IPS-20b (cell line): ENCODE measurements at regions not wholly inside any gene's neighbourhood (a gene's known extent, or its start where the extent isn't known, plus 50 kb on each side); places are given as distances from the start of the nearest gene placed in this dataset.

Experiments used
- H3K27ac ChIP-seq: one replicate; pipeline ENCODE4 v1.5.1; 2013; ENCODE audit warnings: low read length
- H3K27me3 ChIP-seq: 2 replicates; pipeline ENCODE4 v1.6.1; 2013; ENCODE audit warnings: mild to moderate bottlenecking, low read length, inconsistent platforms; ENCODE audit not compliant: insufficient read depth
- H3K36me3 ChIP-seq: 2 replicates; pipeline ENCODE4 v1.6.1; 2013; ENCODE audit warnings: low read depth, mild to moderate bottlenecking, inconsistent platforms, low read length, moderate library complexity; ENCODE audit not compliant: insufficient read depth
- H3K4me1 ChIP-seq: 2 replicates; pipeline ENCODE4 v1.6.1; 2013; ENCODE audit warnings: mild to moderate bottlenecking, control low read depth, inconsistent platforms, low read length, moderate library complexity; ENCODE audit not compliant: insufficient read depth
- H3K4me3 ChIP-seq: 2 replicates; pipeline ENCODE4 v1.5.1; 2013; ENCODE audit warnings: mild to moderate bottlenecking, low read length, inconsistent platforms
- H3K9ac ChIP-seq: 2 replicates; pipeline ENCODE4 v1.6.1; 2013; ENCODE audit warnings: low read depth, mild to moderate bottlenecking, inconsistent platforms, low read length, moderate library complexity
- H3K9me3 ChIP-seq: 2 replicates; pipeline ENCODE4 v1.6.1; 2013; ENCODE audit warnings: mild to moderate bottlenecking, low read depth, low read length, inconsistent platforms; ENCODE audit not compliant: insufficient read depth

DNA sequence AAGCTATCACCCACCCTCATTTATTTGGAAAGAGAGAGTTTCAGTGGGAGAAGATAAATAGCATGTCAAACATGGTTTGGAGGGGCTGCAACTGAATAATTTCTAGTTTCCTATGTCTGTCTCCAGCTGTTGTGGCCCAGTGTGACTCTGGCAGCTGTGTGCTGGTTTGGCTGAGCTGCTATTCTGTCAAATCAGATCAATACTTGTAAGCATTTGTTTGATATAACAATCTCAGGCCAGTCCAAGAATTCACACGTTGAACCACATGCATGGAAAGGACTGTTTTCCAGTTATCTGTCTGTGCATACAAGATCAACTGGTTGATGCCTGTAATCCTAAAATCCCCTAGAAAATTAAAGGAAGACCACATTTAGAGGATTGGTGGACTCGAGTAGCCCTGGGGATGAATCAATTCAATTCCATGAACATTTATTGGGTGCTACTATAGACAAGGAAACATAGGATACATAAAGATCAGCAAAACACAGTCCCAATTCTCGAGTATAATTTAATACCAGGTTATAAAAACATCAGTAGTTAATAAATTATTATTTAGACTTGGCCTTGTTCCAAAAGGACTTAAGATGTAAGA is 209.0 kb upstream of the PARD3B start:
- Histone ChIP-seq H3K27me3 (no peaks in the 10 kb centered on the region), H3K36me3 (no peaks in the 10 kb centered on the region)

DNA sequence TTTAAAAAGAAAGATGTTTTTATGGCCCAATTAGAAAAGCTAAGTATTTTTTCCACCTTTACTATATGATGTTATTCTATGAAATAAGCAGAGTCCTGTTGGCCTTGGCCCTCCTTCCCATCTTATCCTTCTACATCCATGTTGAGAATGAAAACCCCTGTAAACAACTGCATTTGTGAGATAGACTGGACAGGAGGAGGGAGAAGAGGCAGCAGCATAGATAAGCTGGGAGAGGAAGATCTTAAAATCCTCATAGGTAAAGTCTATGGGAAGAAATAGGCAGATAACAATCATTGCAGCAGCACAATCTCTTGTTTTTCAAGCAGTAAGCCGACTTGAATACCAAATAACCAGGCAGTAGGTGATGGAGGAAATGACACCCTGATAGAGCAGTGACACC is 207.6 kb upstream of the PARD3B start:
- H3K27ac ChIP-seq: no peak overlapping the region
- H3K9ac ChIP-seq: no peak overlapping the region

More for the DNA sequence above, 209.0 kb upstream of the PARD3B start:
- no peak overlapping the region for H3K9ac ChIP-seq
- no peak overlapping the region for H3K4me3 ChIP-seq
- no peaks in the 10 kb centered on the region for H3K9me3 ChIP-seq
- peaks cover 8% of the 10 kb centered on the region; the same call in 1 of the 2 replicates for H3K4me1 ChIP-seq
- H3K27ac ChIP-seq: no peak overlapping the region

GRCh38 chr2:204339212-204339715 is 206.0 kb upstream of the PARD3B start:
- Histone ChIP-seq H3K27me3 (no peaks in the 10 kb centered on the region), H3K27ac (no peak overlapping the region), H3K4me3 (no peak overlapping the region), H3K9me3 (no peaks in the 10 kb centered on the region), H3K9ac (no peak overlapping the region), H3K36me3 (no peaks in the 10 kb centered on the region), H3K4me1 (peaks cover 8% of the 10 kb centered on the region)

More for the DNA sequence above, 207.6 kb upstream of the PARD3B start:
- no peaks in the 10 kb centered on the region for H3K27me3 ChIP-seq
- no peaks in the 10 kb centered on the region for H3K36me3 ChIP-seq
- peaks cover 8% of the 10 kb centered on the region; the same call in 1 of the 2 replicates for H3K4me1 ChIP-seq
- no peaks in the 10 kb centered on the region for H3K9me3 ChIP-seq
- no peak overlapping the region for H3K4me3 ChIP-seq

DNA sequence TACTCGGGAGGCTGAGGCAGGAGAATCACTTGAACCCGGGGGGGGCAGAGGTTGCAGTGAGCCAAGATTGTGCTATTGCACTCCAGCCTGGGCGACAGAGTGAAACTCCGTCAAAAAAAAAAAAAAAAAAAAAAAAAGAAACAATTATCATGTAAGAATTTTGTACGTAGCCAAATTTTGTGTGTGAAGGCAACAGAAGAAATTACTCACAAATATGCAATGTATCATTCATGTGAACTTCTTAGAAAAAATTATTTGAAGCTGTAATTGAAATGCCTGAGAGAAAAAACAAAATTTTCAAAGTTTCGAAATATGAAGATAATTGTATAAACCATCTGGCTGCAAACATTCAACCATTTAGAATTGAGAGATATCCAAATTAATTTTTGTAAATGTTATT is 204.8 kb upstream of the PARD3B start:
- Histone ChIP-seq H3K27me3 (no peaks in the 10 kb centered on the region), H3K27ac (no peak overlapping the region), H3K36me3 (no peaks in the 10 kb centered on the region), H3K9ac (no peak overlapping the region), H3K4me3 (no peak overlapping the region), H3K4me1 (peaks cover 8% of the 10 kb centered on the region), H3K9me3 (no peaks in the 10 kb centered on the region)

DNA sequence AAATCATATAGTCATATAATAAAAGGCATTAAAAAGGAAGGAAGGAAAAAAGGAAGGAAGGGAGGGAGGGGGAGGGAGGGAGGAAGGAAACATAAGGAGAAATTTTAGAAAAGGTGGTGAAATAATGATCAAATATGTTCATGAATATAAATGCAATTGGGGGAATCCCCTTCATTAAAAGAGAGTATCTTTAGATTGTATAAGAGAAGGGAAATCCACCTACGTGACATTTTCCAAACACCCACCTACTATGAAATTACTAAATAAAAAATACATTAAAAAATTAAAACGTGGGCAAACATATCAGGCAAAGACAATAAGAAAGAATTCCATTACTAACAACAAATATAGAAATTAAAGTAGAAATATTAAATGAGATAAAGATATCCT is 203.4 kb upstream of the PARD3B start:
- H3K27ac ChIP-seq: no peak overlapping the region
- H3K9me3 ChIP-seq: no peaks in the 10 kb centered on the region
- H3K9ac ChIP-seq: no peak overlapping the region
- no peaks in the 10 kb centered on the region for H3K36me3 ChIP-seq
- no peaks in the 10 kb centered on the region for H3K27me3 ChIP-seq
- no peak overlapping the region for H3K4me3 ChIP-seq
- H3K4me1 ChIP-seq: peaks cover 8% of the 10 kb centered on the region

DNA sequence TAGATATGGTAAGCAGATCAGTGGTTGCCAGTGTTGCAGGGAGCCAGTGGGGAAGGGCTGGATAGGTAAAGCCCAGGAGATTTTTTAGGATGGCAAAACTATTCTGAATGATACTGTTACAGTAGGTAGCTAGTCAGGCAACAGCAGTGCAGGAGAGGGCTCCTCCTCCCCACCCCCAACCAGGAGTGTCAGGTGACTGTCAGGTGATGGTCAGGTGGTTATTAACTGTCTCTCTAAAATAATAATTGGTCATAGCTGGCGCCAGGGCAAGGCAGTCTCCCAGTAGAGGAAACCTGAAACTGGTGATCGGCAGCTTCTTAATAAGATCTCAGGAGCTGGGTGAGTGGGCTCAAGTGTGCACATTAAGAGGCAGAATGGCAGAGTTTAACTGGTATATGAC is 201.6 kb upstream of the PARD3B start:
- Histone ChIP-seq H3K27me3 (no peaks in the 10 kb centered on the region), H3K4me1 (peaks cover 8% of the 10 kb centered on the region), H3K27ac (no peak overlapping the region), H3K9ac (no peak overlapping the region), H3K36me3 (no peaks in the 10 kb centered on the region), H3K4me3 (no peak overlapping the region), H3K9me3 (no peaks in the 10 kb centered on the region)

DNA sequence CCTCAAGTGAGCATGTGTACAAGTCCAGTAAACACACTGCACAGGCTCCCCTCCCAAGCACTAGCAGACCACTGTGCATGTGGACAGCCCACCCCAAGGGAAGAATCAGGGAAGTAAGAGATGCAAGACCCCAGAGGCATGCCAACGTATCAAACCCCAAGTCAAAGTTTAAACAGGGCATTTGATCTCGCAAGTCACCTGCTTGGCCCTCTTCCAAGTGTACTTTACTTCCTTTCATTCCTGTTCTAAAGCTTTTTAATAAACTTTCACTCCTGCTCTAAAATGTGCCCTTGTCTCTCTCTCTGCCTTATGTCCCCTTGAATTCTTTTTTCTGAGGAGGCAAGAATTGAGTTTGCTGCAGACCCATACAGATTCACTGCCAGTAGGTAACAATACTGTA is 201.2 kb upstream of the PARD3B start:
- no peaks in the 10 kb centered on the region for H3K9me3 ChIP-seq
- no peak overlapping the region for H3K4me3 ChIP-seq
- no peaks in the 10 kb centered on the region for H3K27me3 ChIP-seq
- H3K4me1 ChIP-seq: peaks cover 8% of the 10 kb centered on the region
- H3K27ac ChIP-seq: no peak overlapping the region
- no peaks in the 10 kb centered on the region for H3K36me3 ChIP-seq
- H3K9ac ChIP-seq: no peak overlapping the region

- Histone ChIP-seq H3K36me3 (no peaks in the 10 kb centered on the region), H3K9me3 (no peaks in the 10 kb centered on the region), H3K27me3 (no peaks in the 10 kb centered on the region), H3K27ac (no peak overlapping the region), H3K4me1 (no peaks in the 10 kb centered on the region; the same call in 1 of the 2 replicates), H3K4me3 (no peak overlapping the region), H3K9ac (no peak overlapping the region)
Observed at GRCh38 chr2:204346906-204347305, 198.4 kb upstream of the PARD3B start.

- H3K9me3 ChIP-seq: no peaks in the 10 kb centered on the region
- H3K36me3 ChIP-seq: no peaks in the 10 kb centered on the region
- no peak overlapping the region for H3K9ac ChIP-seq
- H3K4me3 ChIP-seq: no peak overlapping the region
- H3K27me3 ChIP-seq: no peaks in the 10 kb centered on the region
- H3K27ac ChIP-seq: no peak overlapping the region
- no peaks in the 10 kb centered on the region for H3K4me1 ChIP-seq
Observed at GRCh38 chr2:204353823-204354222, 191.5 kb upstream of the PARD3B start.

DNA sequence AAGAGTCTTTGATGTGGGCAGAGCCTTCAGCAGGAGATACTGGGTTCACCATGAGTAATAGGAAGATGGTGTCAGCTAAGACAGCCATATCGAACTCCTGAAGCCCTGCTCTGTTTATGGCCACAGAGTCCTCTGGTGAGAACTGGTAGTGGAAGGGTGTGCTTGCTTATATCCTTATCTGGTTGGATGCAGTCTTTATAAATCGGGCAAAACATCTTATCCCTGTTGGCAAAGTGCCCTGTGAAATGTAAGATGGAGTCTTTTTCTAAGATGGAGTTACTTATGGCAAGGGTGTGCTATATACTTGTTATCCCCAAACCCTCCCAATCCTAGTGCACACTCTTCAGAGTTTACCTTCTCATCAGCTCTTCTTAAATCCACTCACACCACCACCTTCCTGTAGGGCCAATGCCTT is 190.8 kb upstream of the PARD3B start:
- Histone ChIP-seq H3K36me3 (no peaks in the 10 kb centered on the region), H3K4me1 (no peaks in the 10 kb centered on the region), H3K9ac (no peak overlapping the region), H3K27me3 (no peaks in the 10 kb centered on the region), H3K4me3 (no peak overlapping the region), H3K27ac (no peak overlapping the region), H3K9me3 (no peaks in the 10 kb centered on the region)

DNA sequence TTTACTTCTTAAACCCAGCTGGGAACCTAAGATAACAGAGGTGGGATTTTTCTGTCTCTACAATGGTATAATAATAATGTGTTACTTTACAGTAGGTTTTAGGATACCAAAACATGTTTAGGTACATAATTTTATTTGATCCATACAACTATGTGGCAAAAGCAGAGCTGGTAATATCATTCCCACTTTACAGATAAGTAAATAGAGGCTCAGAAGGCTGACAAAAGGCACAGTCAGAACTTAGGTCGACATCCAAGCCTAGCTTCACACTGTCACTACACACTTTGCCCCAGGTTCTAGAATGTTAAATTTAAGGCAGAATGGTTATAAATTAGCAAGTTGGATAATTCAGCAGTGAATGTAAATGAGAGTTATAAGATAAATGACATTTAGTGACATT is 189.6 kb upstream of the PARD3B start:
- Histone ChIP-seq H3K36me3 (no peaks in the 10 kb centered on the region), H3K4me1 (no peaks in the 10 kb centered on the region), H3K27ac (no peak overlapping the region), H3K4me3 (no peak overlapping the region), H3K9ac (no peak overlapping the region), H3K27me3 (no peaks in the 10 kb centered on the region), H3K9me3 (no peaks in the 10 kb centered on the region)

DNA sequence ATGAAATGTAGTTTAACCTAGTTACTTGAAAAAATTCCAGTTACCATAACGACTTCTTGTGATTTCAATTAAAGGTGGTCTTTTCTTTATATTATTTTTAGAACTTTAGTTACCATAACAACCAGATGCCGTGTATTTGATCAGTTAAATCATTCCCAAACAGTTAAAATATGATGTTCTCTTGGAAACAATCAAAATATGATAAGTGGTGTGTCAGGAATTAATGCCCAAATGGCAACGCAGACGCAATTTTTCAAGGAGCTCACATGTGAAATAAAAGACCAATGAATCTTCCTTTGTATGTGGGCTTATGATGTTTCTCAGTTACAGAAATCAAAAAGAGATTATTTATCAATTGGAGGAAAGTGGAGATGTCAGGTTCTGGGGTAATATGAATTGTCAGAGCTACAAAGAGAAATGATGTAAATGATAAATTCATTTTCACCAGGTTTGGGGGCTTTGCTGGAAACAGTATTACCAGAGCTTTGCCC is 189.1 kb upstream of the PARD3B start:
- Histone ChIP-seq H3K9me3 (no peaks in the 10 kb centered on the region), H3K36me3 (no peaks in the 10 kb centered on the region), H3K9ac (no peak overlapping the region), H3K4me1 (no peaks in the 10 kb centered on the region), H3K27ac (no peak overlapping the region), H3K27me3 (no peaks in the 10 kb centered on the region), H3K4me3 (no peak overlapping the region)
